ENCODE measurements at regions not wholly inside any gene's neighbourhood (a gene's known extent, or its start where the extent isn't known, plus 50 kb on each side); places are given as distances from the start of the nearest gene placed in this dataset.
"Not testable (repeated sequence)": the region's sequence is repeated elsewhere in the genome, so short reads cannot be mapped to it uniquely, and the experiment has no call there.

- TF ChIP-seq TEAD4 (IDR thresholded peaks at IDR 0.05; ENCODE audit: low read length) (peak; percentile 83), PHB2 (IDR thresholded peaks at IDR 0.05; ENCODE audit: low read depth) (peak; percentile 85), TCF3 (CRISPR knock-in tag; IDR thresholded peaks at IDR 0.05) (peak; percentile 84), NCOA2 (IDR thresholded peaks at IDR 0.05; ENCODE audit: partially characterized antibody in 2 of 2) (peak in 1 of 2 experiments; percentile 39)
- not testable (repeated sequence) for TF ChIP-seq TEAD4 (CRISPR knock-in tag; IDR thresholded peaks at IDR 0.05; ENCODE audit: borderline replicate concordance)
Measured at GRCh38 chr9:63912451-63912850, 1372.6 kb downstream of the FOXD4L5 start (continued).

- H3K9me3 ChIP-seq (replicated peaks; ENCODE audit: control insufficient read depth, insufficient read depth, low read depth, low read length); H3K79me2 ChIP-seq (ENCODE audit: control insufficient read depth, insufficient read depth, low read length); H3K36me3 ChIP-seq (ENCODE audit: control insufficient read depth, insufficient read depth, low read length); POLR2A ChIA-PET; ATAC-seq; H3K4me1 ChIP-seq (replicated peaks in 1 of 2; ENCODE audit: control insufficient read depth in 2 of 2, insufficient read depth in 2 of 2, low read length in 2 of 2); in situ Hi-C loops (cut with MboI); CTCF ChIA-PET (ENCODE audit: low intra/inter-chr PET ratio); H4K20me1 ChIP-seq (replicated peaks; ENCODE audit: control insufficient read depth, insufficient read depth, low read length); DNase-seq (ENCODE audit: extremely low read depth in 1 of 4, low spot score in 3 of 4); intact Hi-C loops (cut with micrococcal nuclease); FAIRE-seq; H3K9ac ChIP-seq (ENCODE audit: insufficient read depth in 1 of 2, low read depth in 2 of 2, low read length in 2 of 2); H3K4me2 ChIP-seq (ENCODE audit: insufficient read depth, low read length); H3K9me1 ChIP-seq (ENCODE audit: control insufficient read depth, insufficient read depth, low read length); H3K27ac ChIP-seq (ENCODE audit: extremely low read depth, low read depth, low read length); H2AFZ ChIP-seq (ENCODE audit: low read depth, low read length); BruUV-seq (replicated peaks); H3K4me3 ChIP-seq; H3K27me3 ChIP-seq (ENCODE audit: control insufficient read depth in 2 of 2, insufficient read depth in 2 of 2, low read length in 2 of 2): not testable (repeated sequence)
- WGBS (ENCODE audit: insufficient coverage, low coverage, missing lambda C conversion rate) = 0% methylated on average over 1 of the region's 3 CpGs
Measured at GRCh38 chr9:63909076-63909475, 1375.9 kb downstream of the FOXD4L5 start.

GRCh38 chr9:63899637-63900190 is 1385.3 kb downstream of the FOXD4L5 start:
- H3K9ac ChIP-seq (ENCODE audit: insufficient read depth in 1 of 2, low read depth in 2 of 2, low read length in 2 of 2); ATAC-seq; H3K27me3 ChIP-seq (ENCODE audit: control insufficient read depth in 2 of 2, insufficient read depth in 2 of 2, low read length in 2 of 2); H3K27ac ChIP-seq (ENCODE audit: extremely low read depth, low read depth, low read length); BruUV-seq (replicated peaks); H3K4me1 ChIP-seq (replicated peaks in 1 of 2; ENCODE audit: control insufficient read depth in 2 of 2, insufficient read depth in 2 of 2, low read length in 2 of 2); intact Hi-C loops (cut with micrococcal nuclease); POLR2A ChIA-PET; H3K9me3 ChIP-seq (replicated peaks; ENCODE audit: control insufficient read depth, insufficient read depth, low read depth, low read length); H3K79me2 ChIP-seq (ENCODE audit: control insufficient read depth, insufficient read depth, low read length); in situ Hi-C loops (cut with MboI); CTCF ChIA-PET (ENCODE audit: low intra/inter-chr PET ratio); H4K20me1 ChIP-seq (replicated peaks; ENCODE audit: control insufficient read depth, insufficient read depth, low read length); H3K9me1 ChIP-seq (ENCODE audit: control insufficient read depth, insufficient read depth, low read length); H3K4me3 ChIP-seq; H2AFZ ChIP-seq (ENCODE audit: low read depth, low read length); H3K36me3 ChIP-seq (ENCODE audit: control insufficient read depth, insufficient read depth, low read length); FAIRE-seq; H3K4me2 ChIP-seq (ENCODE audit: insufficient read depth, low read length): not testable (repeated sequence)
- 24% methylated on average over 8 of the region's 16 CpGs for WGBS (ENCODE audit: insufficient coverage, low coverage, missing lambda C conversion rate)
- peak in 2 of 4 experiments; percentile 1 to 2 for DNase-seq (ENCODE audit: extremely low read depth in 1 of 4, low spot score in 3 of 4)

- 18% methylated on average over 4 of the region's 5 CpGs for WGBS (ENCODE audit: insufficient coverage, low coverage, missing lambda C conversion rate)
- intact Hi-C loops (cut with micrococcal nuclease); H2AFZ ChIP-seq (ENCODE audit: low read depth, low read length); ATAC-seq; H3K9me3 ChIP-seq (replicated peaks; ENCODE audit: control insufficient read depth, insufficient read depth, low read depth, low read length); DNase-seq (ENCODE audit: extremely low read depth in 1 of 4, low spot score in 3 of 4); H3K27ac ChIP-seq (ENCODE audit: extremely low read depth, low read depth, low read length); H3K27me3 ChIP-seq (ENCODE audit: control insufficient read depth in 2 of 2, insufficient read depth in 2 of 2, low read length in 2 of 2); H3K4me2 ChIP-seq (ENCODE audit: insufficient read depth, low read length); H3K9ac ChIP-seq (ENCODE audit: insufficient read depth in 1 of 2, low read depth in 2 of 2, low read length in 2 of 2); H3K9me1 ChIP-seq (ENCODE audit: control insufficient read depth, insufficient read depth, low read length); in situ Hi-C loops (cut with MboI); H4K20me1 ChIP-seq (replicated peaks; ENCODE audit: control insufficient read depth, insufficient read depth, low read length); H3K4me3 ChIP-seq; POLR2A ChIA-PET; CTCF ChIA-PET (ENCODE audit: low intra/inter-chr PET ratio); BruUV-seq (replicated peaks); FAIRE-seq; H3K36me3 ChIP-seq (ENCODE audit: control insufficient read depth, insufficient read depth, low read length); H3K4me1 ChIP-seq (replicated peaks in 1 of 2; ENCODE audit: control insufficient read depth in 2 of 2, insufficient read depth in 2 of 2, low read length in 2 of 2); H3K79me2 ChIP-seq (ENCODE audit: control insufficient read depth, insufficient read depth, low read length): not testable (repeated sequence)
Measured at GRCh38 chr9:63881386-63881785, 1403.6 kb downstream of the FOXD4L5 start.
